Hepatocyte (in vitro differentiated cells): ENCODE measurements at regions not wholly inside any gene's neighbourhood (a gene's known extent, or its start where the extent isn't known, plus 50 kb on each side); places are given as distances from the start of the nearest gene placed in this dataset.

Experiments
- EZH2 ChIP-seq: fragments of 200-600 bp; sonication (generic); IDR thresholded peaks from 2 replicates; pipeline ENCODE4 v1.6.1; 2016; ENCODE audit warnings: antibody characterized with exemption, mild to moderate bottlenecking, borderline replicate concordance
- TF ChIP-seq, protein P1 (sequence below): fragments of 200-600 bp; sonication (generic); IDR thresholded peaks from 2 replicates; pipeline ENCODE4 v1.5.1; 2016; ENCODE audit warnings: antibody characterized with exemption, mild to moderate bottlenecking; ENCODE audit not compliant: poor library complexity

DNA sequence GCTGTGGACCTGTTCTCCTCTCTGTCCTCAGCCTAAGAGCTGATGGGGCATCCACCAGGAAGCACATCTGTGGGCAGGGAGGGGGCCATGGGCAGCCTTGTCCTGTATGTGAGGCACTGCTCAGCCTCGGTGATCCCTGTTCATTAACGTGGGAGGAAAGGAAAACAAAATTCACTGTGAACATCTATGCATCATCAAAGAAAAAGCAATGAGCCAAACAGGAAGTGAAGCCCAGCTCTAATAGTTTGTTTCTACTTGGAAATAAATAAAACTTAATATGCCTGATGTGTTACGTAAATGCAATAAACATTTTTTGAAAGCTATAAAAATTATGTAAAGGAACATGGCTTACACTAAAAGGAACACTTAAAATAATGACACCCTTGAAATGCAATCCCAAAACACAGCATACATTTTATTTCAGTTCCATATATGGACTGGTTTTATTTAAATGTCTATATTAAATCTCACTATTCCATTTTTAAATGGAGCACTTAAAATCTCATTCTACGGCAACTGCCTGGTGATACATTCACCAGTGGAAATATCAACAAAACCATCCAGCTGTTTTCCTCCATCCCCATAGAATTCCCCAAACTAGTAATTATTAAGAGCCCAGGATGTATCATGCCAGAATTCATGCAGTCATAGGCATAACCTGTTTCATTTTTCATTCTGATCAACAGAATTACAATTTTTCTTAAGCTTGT lies 78.3 kb downstream of the ZNF280B start:
- TF ChIP-seq, protein P1, sequence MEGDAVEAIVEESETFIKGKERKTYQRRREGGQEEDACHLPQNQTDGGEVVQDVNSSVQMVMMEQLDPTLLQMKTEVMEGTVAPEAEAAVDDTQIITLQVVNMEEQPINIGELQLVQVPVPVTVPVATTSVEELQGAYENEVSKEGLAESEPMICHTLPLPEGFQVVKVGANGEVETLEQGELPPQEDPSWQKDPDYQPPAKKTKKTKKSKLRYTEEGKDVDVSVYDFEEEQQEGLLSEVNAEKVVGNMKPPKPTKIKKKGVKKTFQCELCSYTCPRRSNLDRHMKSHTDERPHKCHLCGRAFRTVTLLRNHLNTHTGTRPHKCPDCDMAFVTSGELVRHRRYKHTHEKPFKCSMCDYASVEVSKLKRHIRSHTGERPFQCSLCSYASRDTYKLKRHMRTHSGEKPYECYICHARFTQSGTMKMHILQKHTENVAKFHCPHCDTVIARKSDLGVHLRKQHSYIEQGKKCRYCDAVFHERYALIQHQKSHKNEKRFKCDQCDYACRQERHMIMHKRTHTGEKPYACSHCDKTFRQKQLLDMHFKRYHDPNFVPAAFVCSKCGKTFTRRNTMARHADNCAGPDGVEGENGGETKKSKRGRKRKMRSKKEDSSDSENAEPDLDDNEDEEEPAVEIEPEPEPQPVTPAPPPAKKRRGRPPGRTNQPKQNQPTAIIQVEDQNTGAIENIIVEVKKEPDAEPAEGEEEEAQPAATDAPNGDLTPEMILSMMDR: no peak
- no peak for TF ChIP-seq EZH2
